Globus pallidus (tissue), 1 donor: ENCODE measurements at regions not wholly inside any gene's neighbourhood (a gene's known extent, or its start where the extent isn't known, plus 50 kb on each side); places are given as distances from the start of the nearest gene placed in this dataset.

ENCODE experiments used
- DNase-seq: peaks from one replicate; pipeline ENCODE4 v3.0.0-alpha.2; 2015; ENCODE audit warnings: low spot score

DNA sequence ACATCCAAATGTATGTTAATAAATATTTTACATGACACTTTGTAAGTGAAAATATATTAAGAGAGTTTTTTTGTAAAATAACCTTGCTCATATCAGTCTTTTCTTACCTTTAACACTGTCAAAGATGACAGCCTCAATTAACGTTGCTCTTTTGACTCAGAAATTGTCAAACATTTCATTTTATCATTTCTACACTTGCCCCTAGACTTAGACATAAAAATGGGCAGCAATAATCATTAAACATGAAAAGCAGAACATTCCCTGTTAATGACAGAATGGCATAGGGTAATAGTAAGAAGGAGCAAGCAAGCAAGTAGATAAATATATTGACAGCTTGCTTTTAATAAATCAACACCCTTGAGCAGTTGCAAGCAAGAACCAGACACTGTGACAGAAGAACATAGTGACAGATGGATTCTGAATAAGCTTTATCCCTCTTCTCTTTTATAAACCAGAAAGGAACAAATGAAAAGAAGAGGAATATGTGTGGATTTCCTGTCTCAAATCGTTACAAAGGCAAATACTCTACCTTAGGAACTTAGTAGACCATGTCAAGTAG lies 796.0 kb upstream of the CHD1 start:
- DNase-seq, result no peak

DNA sequence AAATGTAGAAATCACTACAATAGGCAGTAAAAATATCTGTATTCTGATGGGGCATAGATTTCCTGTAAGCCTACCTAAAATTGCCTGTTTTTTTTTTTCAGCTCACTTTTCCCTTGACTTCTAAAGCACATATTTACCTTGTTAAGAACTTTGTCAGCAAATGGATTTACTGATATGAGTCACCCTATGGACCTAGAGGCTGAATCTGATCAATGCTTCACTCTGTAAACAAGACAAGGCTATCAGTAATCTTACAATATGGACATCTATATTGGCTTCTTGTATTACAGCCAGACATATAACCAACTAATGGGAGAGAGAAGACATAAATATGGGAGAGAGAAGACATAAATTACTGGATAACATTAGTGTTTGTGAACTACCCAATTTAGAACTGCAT lies 792.7 kb upstream of the CHD1 start:
- no peak for DNase-seq

DNA sequence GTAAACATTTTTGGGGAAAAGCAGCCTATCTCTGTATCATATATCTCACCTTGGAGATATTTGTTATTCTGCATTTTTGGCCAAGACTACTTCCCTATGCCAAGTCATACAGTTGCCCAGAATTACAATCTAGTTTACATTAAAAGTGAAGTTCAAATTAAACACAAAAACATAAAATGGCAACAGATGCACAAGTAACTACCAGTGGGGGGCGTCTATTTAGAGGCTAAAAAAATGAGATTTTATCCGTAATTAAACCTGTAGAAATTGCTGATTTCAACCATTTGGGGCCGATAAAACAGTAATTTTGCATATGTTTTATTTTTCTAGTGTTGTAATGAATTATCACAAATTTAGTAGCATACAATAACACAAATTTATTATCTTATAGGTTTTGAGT lies 787.1 kb upstream of the CHD1 start:
- no peak for DNase-seq

DNA sequence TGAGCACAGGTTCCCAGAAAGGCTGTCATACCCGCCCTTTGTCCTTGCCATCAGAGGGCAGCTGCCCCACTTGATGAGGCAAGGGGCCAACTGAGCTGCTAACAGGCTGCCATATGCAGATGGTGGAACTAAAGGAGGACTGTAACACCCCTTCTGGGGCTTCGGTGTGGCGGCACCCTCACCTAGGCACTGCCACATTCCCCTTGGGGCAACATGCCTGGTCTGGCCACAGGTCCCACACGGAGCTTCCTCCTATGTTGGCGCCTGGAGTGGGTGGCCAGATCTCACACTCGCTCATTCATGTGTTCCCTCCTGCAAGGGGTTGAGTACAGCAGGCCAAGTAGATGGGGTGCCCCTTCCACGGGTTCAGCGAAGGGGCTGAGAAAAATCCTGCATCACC lies 777.4 kb upstream of the CHD1 start:
- no peak for DNase-seq

DNA sequence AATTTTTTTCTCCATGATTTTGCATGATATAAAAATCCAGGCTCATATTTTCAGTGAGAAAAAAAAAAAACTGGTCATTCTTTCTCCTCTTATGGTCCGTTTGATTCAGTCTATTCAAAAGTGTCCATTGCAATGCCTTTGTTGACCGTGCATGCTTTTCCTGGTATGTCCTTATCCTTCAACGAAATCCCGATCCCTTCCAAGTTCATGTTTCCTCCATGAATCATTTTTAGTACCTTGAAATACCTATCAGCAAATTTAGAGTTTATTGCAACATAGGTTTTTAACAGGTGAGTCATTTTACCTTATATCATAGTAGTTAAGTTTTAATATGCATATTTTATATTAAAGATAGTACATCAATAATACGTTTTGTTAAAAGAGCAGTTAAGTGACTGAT lies 773.8 kb upstream of the CHD1 start:
- DNase-seq, result no peak

DNA sequence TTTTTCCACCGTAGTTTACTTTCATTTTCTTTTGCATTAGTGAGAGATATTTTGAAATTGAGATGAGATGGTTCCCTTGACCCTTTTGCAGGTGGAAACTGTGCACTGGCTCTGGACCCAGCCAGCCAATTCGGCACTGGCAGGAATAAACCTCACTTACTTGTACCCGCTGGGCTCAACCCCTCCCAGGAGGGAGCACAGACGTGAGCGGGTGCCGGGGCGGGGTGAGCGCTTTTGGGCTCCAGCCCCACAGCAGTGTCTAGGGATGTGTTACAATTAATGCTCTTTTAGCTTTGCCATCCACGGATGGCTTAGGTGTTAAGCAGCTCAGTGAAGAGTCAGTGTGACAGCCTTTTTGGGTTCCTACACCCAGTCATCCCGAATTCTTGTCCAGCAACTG lies 766.1 kb upstream of the CHD1 start:
- no peak for DNase-seq

DNA sequence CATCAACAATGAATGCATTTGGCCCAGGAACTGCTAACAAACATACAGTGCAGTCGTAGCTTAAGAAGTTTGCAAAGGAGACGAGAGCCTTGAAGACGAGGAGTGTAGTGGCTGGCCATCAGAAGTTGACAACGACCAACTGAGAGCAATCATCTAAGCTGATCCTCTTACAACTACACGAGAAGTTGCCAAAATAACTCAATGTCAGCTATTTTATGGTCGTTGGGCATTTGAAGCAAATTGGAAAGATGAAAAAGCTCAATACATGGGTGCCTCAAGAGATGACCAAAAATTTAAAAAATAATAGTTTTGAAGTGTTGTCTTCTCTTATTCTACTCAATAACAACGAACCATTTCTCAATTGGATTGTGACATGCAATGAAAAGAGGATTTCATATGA lies 757.7 kb upstream of the CHD1 start:
- DNase-seq, result no peak

DNA sequence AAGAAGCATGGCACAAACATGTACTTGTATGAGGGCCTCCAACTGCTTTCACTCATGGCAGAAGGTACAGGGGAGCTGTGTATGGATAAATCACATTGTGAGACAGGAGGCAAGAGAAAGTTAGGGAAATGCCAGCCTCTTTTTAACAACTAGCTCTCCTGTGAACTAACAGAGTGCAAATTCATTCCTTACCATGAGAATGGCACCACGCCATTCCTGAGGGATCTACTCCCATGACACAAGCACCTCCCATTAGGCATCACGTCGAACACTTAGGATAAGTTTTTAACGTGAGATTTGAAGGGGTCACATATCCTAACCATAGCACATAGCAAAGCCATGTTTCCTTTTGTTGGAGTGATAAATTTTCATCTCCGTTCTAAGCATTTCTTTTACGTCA lies 747.2 kb upstream of the CHD1 start:
- no peak for DNase-seq

DNA sequence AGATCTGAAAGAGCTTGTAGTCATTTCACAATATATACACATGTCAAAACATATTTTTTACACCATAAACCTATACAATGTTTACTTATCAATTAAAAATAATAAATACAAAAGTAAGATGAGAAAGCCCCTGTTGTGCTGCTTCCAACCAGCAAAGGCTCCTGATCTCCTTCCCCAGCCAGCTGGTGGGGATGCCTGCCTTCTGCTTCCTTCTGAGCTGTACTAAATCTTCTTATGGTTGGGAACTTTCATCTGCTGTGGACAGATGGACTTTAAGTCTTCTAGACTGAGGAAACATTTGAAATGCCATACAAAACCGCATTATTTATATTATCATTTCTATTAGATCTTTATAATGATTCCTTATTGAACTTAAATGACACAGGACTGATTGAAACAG lies 745.3 kb upstream of the CHD1 start:
- no peak for DNase-seq

DNA sequence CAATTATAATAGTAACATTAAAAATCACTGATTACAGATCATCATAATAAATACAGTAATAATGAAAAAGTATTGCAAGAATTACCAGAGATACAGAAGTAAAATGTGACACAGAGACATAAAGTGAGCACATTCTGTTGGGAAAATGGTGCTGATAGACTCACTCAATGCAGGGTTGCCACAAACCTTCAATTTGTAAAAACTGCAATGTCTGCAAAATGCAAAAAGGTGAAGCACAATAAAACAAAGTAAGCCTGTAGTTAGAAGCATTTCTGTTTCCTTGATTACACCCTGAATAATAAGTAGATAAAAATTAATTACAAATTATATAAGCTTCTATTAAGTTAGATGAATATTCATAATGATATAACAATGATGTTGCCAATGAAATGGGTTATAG lies 736.2 kb upstream of the CHD1 start:
- DNase-seq, result no peak

DNA sequence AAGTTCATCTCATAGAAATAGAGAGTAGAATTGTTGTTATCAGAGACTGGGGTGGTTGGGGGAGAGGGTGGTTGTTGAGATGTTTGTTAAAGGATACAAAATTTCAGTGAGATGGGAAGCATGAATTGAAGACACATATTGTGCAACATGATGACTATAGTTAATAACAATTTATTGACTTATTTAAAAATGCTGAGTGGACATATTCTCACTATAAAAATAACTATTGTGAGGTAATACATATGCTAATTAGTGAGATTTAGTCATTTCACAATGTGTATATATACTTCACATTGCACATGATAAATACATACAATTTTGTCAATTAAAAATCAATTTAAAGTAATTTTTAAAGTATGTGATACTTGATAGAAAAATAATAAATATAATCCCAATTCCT lies 722.5 kb upstream of the CHD1 start:
- DNase-seq, result no peak

DNA sequence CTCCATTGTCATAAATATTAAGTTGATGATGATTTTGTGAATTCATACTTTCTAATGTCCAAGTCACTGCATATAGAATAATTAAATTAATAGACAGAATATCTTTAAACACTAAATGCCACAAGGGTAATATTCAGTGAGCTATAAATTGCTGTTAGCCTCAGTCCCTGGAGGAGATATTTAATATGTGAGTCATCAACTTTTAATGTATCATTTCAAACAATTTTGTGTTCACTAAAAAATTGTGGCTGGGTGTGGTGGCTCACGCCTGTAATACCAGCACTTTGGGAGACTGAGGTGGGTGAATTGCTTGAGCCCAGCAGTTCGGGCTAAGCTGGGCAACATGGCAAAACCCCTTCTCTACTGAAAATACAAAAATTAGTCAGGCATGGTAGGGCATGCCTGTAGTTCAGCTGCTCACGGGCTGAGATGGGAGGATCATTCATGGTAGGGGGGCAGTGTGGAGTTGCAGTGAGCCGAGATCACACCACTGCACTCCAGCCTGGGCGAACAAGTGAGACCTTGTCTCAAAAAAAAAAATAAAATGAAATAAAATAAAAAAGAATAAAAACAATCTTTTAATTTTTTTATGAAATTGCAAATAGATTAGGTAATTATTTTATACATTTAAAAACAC lies 717.3 kb upstream of the CHD1 start:
- no peak for DNase-seq

DNA sequence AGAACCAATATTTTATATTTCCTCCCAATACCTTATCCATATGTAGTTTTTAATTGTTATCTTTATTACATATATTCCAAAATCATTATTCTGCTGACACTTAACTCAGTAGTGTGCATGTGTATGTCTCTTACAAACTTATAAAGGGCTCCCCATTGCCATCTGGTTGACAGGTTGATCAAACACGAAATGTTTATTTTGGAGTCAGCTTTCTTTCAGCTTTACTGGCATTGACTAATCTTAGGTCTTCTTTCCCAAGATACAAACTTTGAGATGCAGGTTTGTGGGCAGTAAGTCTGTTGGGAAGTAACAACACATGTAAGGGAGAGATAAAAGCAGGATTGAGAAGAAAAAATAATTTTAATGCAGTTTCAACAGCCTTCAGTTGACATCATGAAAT lies 716.0 kb upstream of the CHD1 start:
- no peak for DNase-seq

DNA sequence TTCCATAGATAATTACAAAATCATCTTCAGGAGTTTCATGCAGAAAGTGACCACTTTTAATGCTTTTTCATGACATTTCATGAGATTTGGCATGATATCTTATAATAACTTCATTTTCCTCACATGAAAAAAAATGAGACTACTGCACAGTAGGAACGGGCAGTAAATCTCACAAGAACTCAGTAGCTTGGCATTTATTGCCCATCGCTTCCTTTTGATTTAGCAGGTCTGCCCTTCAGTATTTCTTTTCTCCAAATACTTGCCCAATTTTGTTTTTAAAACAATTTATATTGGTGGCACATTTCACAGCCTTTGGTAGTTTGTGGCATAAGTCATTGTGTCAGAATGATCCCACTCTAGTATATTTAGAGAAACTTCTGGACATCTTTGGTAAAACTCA lies 711.8 kb upstream of the CHD1 start:
- no peak for DNase-seq

DNA sequence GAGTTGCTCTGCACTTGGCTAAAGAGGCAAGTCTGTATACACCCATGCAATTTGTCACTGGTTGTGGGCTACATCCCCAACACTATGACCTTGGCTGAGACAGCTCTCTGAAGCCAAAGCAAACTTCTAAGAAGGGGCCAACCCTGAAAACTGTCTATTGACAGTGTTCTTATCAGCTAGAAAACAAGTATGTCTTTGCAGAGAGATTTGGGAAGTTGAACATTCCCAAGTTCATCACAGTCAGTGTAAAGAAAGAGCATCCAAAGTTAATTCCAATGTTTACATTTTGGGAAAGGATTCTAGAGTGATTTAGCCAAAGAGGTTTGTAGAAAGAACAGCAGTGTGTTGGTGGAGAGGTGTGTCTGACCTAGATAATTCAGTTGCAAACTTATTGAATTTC lies 711.1 kb upstream of the CHD1 start:
- no peak for DNase-seq

DNA sequence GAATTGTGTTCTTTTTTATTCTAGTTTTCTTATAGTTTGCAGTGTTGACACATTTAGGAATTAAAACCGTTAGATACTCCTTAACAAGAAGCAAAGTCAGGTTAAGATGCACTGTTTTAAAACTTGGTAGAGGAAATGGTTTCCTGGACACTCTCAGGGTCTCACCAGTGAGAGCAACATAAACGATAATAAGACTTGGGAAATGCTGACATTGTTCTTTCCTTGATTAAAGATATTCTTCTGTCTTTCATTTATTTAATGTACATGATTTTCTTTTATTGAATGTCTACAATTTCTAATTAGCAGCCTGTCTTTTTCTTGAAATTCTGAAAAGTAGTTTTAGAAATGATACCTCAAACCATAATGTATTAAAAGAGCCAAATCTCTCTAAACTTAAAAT lies 707.9 kb upstream of the CHD1 start:
- DNase-seq, result no peak

DNA sequence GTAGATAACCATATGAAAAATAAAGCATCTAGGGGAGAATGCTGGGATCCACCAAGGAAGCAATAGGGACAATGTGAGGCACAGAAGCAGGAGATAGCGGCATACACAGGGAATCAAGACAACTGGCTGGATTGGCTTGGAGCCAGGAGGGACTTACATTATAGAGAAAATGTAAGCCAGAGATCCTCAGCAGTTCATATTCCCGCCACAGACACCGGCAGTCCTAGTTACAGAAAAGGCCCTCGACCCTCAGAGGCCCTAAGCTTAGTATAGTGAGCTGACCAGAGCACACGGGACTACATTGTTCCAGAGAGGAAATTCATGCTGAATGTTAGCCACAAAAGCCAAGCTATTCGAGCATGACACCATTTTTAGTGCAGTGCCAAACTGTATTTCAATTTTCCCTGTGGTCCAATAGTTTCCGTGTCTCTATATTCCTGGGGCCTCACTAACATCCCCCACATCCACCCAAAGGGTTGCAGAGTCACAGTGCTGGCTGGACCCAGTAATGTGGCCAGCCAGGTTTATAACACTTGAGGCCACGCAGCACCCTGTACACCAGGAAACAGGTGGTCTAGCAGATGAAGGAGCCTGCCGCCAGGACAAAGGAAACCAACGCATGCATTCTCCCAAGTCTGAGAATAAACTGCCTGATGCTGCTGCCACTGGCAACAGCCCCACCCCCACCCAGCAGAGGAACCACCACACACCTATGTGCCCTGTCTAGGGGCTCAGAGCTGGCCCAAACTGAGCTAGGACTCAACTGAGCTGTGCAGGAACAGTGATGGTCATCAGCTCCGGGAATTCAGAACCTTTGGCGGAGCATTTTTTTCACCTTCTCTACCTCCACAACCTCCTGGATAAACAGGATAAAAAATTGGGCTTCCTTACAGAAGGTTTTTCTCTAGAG lies 693.2 kb upstream of the CHD1 start:
- no peak for DNase-seq

DNA sequence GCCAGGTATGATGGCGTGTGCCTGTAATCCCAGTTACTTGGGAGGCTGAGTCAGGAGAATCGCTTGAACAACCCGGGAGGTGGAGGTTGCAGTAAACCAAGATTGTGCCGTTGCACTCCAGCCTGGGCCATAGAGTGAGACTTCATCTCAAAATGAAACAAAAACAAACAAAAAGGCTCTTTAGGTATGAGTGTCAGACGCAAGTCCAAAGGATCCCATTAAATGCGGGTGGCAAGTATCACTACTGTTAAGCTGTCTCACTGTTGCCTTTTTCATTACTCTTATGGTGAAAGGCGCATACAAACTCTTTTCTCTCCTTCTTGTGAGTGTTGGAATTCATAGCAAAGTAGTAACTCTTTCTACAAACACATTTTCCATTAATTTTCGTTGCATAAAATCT lies 688.5 kb upstream of the CHD1 start:
- DNase-seq, result no peak

DNA sequence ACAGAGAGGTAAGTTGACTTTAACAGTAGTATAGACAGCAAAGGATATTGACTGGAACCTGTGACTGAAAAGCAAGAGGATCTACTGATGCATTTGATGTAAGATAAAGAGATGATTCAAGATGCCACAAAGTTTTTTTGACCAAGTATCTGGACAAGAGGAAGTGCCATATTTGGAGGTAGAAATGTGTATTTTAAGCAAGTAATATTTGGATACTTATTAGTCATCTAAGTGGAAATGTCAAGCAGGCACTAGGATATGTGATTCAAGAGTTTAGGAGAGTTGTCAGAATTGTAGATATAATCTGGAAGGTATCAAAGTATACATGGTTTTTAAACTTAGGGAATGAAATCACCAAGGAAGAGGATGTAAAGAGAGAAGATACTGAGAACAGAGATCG lies 686.1 kb upstream of the CHD1 start:
- DNase-seq, result no peak

DNA sequence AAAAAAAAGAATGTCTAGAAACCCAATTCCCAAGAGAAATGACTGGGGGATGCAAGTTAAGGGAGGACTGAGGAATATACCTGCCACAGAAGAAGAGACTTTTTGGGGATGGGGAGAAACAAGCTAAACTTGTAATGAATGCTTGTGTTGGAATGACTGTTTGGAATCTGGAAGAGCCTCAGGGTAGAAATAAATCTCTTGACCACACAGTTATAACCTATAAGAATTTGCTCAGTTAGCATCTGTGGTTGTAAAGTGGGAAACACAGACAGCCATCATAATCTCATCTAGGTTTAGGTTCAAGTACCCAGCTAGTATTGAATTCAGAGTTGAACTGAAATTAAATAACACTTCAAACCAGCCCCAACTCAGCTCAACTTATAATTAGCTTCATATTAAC lies 678.3 kb upstream of the CHD1 start:
- DNase-seq, result no peak

DNA sequence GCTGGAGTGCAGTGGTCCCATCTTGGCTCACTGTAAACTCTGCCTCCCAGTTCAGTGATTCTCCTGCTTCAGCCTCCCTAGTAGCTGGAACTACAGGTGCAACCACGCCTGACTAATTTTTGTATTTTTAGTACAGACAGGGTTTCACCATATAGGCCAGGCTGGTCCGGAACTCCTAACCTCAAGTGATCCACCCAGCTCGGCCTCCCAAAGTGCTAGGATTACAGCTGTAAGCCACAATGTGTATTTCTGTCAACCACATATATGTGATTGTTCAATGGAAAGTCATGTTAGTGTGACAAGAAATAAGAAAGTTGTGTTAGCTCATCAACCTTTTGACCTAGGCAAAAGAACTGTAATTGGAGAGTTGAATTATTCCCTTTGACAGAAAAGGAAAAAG lies 677.1 kb upstream of the CHD1 start:
- DNase-seq, result no peak

DNA sequence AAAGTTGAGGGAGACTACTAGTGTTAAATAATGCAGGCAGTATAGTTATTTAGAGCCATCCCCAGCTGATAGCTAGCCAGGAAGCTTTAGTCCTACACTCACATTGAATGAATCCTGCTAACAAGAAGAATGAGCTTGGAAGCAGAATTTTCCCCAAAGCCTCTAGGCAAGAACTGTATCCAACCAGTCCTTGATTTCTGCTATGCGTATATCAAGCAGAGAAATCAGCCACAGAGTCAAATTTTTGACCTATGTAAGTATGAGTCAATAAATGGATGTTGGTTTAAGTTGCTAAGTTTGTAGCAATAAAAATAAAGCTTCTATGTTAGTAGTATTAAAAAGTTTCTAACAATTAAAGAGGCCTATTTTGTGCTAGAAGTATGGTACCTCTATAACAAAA lies 672.1 kb upstream of the CHD1 start:
- DNase-seq, result no peak

DNA sequence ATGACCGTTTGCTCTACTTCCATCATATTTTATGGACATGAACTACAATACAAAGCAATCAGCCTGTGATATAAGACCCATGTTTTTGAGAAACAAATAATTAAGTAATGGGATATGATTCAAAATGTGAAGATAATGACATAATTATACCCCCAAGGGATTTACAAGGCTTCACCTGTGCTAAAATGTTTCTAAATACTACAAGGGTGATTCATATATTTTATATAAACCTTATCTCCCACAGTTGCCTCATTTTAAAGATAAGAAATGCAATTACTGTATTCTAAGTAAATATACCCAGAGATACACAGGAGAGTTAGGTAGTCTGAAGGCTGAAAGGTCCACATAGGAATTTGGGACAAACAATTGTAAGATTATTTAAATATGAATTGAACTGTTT lies 662.0 kb upstream of the CHD1 start:
- DNase-seq, result no peak

DNA sequence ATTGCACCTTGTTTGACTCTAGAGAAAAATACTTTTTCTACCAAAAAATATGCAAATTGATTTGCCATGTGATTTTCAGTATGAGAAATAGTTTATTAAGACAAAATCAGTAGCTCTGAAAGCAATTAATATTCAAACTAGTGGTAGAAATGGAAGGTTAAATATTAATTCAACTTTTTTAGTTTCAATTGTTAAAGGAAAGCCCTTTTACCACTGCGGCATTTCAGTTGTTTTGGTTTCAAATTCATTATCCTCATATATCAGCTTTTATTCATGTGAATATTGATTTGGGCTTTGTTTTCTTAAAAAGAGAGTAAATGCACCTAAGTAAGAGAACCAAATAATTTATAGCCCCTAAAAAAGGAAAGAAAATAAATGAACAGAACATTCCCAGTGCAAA lies 660.6 kb upstream of the CHD1 start:
- DNase-seq, result no peak
